Activated CD4-positive, alpha-beta T cell treated with anti-CD3 and anti-CD28 coated beads for 24 hours (primary cell): ENCODE measurements at regions not wholly inside any gene's neighbourhood (a gene's known extent, or its start where the extent isn't known, plus 50 kb on each side); places are given as distances from the start of the nearest gene placed in this dataset.
"Not testable (repeated sequence)": the region's sequence is repeated elsewhere in the genome, so short reads cannot be mapped to it uniquely, and the experiment has no call there.

Experiments
- DNase-seq, 2 donors: peaks; one replicate each; pipeline ENCODE4 v3.0.0-alpha.2; 2020; ENCODE audit warnings: low read depth in 2 of 2

GRCh38 chr11:122202161-122202950 is 86.3 kb upstream of the BLID start:
- DNase-seq: no peak

DNA sequence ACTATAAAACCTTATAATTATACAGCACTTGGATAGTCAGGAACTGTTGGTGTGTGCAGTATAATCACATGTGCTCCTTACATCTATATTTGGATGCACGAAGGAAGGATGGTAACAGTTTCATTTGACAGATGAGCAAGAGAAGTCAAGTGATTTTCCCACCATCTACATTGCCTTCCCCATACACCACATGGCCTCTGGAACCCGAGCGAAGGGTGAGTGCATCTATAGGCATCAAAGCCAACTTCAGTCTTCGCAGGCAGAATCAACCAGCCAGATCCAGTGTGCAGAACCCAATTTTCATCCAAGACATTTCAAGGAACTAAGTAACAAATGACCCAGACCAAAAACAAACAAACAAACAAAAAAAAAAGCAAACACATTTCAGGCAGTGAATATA is 85.1 kb upstream of the BLID start:
- no peak for DNase-seq

GRCh38 chr11:122199661-122200060 is 83.6 kb upstream of the BLID start:
- no peak for DNase-seq

DNA sequence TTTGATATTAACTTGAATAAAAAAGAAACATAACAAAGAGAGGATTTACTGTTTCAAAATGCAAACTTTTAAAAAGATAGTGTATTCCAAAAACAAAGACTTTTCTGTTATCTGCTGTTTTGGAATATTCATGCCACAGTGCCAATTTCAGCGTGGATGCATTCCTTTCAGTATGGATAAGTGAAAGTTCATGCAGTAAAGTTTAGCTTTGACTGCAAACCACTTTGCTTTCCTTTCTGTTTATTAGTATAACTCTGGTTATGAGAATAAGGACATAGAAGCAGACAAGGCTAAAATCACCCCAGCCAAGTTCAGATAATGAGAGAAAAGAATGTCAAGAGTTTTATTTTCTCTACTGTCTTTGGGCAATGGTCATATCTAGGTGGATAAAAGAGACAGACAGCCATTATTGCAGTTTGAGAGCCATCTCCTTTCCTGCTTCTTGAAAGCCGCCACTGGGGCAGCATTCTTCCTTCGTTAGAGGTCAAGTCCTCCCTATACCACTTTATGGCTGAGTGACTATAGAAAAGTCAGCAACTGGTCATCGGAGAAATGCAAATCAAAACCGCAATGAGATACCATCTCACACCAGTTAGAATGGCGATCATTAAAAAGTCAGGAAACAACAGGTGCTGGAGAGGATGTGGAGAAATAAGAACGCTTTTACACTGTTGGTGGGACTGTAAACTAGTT is 82.4 kb upstream of the BLID start:
- DNase-seq: no peak

DNA sequence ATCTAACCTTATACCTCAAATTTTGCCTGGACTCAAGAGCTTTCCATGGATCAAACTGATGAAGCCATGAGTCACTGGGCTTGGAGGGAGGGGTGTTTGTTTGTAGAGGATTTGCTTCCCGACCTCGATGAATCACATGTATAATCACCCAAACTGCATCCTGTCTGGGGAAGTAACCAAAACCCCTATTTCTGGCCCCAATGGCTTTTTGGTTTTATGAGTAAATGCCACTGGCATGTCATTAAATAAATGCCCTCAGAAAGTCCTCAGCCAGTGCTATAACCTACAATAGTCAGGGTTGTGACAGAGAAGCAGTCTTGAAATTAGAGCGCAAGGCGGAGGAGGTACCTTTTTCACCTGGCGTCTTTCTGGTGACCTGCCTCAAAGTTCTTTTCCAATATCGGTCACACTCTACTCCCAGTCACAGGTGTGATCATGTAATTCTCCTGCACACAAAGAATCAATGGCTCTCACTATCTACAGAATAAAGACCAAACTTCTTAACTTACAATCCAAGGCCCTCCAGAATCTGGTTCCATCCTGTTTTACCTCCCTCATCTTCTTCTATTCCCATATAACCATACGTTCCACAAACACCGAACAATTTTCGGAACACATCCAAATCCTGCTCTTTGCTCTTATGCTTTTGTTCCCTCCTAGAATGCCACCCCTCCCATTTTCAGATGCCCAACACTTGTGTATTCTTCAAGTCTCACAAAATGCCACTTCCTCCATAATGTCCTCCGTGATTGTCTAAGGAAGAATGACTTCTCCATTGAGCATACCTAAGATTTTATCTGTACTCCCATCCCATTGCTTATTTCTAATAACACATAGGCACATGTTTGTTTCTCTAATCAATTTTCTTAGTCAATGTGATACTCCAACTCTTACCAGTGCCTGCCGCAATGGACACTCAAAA is 81.3 kb upstream of the BLID start:
- no peak for DNase-seq

GRCh38 chr11:122195790-122196189 is 79.8 kb upstream of the BLID start:
- DNase-seq: no peak

DNA sequence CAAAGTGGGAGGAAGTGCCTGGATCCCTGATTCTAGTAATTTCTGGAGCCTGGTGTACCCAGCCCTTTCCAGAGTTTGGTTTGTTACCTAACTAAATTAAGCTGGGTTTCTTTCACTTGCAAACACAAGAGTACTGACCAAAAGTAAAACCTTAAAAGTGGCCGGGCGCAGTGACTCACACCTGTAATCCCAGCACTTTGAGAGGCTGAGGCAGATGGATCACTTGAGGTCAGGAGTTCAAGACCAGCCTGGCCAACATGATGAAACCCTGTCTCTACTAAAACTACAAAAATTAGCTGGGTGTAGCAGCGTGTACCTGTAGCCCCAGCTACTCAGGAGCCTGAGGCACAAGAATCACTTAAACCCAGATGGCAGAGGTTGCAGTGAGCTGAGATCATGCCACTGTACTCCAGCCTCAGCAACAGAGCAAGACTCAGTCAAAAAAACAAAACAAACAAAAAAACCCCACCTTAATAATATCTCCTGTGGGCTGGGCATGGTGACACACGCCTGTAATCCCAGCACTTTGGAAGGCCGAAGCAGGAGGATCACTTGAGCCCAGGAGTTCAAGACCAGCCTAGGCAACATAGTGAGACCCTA is 78.0 kb upstream of the BLID start:
- DNase-seq: not testable (repeated sequence)

DNA sequence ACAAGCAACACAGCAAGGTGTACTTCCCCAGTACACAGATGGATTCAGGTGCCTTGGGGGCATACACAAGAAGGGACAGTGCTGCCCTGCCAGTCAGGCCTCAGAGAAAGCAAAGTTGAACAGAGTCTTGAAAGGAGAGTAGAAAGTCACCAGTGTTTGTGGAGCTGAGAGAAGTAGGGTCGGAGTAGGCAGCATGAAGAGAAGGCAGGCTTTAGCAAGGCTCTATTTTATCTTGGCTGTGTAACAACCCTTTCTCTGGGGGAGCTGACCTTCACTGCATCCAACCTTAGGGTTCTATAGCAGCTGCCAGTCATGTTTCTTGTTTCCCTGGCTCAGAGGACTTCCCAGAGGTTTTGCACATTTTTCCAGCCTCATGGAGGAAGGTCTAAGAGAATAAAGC is 77.4 kb upstream of the BLID start:
- DNase-seq: no peak

DNA sequence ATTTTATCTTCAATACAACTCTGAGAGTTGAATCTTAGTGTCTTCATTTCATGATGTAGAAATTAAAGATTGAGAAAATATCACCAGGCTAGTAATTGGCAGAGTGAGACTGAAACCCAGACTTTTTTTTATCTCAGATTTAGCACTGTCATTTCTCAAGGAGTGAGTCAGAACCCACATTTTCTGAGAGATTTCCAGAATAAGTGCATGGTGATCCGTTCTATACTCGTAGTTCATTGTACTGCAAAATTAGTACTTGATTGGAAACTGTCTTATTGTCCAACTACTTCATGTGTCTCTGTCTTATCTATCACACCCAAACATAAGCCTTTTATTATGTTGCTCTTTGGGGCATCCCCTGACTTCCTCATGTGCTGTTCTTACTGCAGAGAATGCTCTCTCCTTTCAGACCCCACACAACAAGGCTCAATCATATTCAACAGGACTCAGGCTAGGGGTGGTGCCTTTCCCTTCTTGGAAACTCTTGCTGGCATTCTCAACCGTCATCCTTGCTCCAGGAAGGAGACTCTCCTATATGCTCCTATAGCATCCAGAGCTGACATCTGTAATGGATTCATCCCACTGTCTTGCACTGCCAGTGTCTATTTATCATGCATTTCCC is 76.7 kb upstream of the BLID start:
- no peak for DNase-seq

DNA sequence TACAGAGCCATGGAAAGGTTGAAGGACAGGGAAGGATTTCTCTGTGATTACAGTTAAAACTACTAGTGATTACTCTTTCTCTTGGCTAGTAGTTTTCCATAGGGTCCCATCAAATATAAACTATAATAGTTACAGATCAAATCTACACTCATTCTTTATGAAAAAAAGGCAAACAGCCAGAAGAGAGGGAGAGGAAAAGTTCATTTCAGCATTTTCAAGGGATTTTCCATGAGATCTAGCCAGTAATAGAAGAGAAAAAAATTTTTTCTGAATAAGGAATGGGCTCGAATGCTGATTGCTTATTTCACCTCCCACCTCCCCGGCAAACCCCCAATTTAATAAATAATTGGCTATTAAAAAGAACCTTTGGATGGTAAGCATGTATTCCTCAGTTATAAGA is 74.8 kb upstream of the BLID start:
- no peak for DNase-seq

GRCh38 chr11:122189229-122189628 is 73.2 kb upstream of the BLID start:
- no peak for DNase-seq

DNA sequence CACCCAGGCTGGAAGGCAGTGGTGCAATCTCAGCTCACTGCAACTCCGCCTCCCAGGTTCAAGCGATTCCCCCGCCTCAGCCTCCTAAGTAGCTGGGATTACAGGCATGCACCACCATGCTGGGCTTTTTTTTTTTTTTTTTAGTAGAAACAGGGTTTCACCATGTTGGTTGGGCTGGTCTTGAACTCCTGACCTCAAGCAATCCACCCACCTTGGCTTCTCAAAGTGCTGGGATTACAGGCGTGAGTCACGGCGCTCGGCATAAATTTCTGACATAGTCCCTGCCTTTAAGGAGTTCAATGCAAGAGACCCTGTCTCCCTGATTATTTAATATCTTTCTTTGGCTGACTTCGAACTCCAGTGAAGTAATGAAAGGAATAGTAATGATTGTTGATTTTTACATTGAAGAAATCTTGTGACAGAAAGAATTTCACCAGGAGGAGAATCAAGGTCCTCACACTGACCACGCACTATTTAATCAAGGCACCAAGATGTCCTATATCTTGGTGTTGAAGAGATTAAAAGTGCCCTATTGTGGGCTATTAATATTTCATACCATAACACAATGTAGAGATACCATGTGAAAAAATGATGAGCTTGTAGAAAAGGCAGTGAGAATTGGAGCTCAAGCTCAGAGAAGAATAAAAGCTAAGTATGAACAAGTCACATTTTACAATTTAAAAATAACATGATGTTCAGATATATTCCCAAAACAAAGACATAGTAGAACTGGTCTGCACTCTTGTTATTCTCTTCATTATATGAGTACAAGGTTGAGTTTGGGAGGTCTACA is 71.6 kb upstream of the BLID start:
- no peak for DNase-seq

DNA sequence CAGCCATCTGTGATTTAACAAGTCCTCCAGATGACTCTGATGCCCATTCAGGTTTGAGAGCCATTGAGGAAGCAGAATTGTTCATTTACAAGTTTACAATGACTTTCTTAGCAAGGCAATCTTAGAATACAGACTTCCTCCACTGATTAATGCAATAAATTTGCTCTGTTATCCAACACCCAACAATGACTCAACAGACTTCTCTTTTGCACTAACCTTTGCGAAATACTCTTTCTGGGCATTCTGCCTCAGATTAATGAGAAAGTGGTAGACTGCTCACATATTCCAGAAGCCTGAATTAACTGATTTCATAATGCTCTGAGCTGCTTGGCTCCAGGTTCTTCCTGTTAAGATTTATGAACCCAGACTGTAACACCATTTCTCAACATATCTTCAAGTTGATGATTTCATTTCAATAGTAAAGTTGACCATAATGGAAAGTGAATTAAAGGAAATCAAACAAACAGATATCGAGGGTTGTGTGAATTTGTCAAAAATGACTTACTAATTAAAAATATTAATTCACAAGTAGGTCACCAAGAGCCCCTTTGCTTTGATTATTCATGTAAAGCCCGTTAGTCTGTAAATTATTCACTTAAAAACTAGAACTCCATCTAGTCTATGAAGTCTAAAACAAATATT is 70.5 kb upstream of the BLID start:
- DNase-seq: no peak

DNA sequence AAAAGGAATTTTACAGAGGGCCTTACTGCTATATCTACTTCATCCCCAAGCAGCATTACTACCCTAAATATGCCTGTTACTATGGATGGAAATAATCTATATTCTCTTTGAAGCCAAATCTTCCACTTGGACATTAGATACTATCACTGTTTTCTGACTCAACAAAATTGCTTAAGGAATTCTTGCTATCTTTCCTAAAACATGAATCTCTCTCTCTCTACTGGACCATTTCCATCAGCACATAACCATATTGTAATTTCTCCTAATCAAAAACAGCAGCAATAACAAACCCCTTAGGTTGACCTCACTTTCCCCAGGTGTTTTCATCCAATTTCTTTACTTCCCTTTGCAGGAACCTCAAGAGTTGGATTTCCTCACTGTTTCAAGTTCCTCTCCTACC is 67.9 kb upstream of the BLID start:
- DNase-seq: no peak

DNA sequence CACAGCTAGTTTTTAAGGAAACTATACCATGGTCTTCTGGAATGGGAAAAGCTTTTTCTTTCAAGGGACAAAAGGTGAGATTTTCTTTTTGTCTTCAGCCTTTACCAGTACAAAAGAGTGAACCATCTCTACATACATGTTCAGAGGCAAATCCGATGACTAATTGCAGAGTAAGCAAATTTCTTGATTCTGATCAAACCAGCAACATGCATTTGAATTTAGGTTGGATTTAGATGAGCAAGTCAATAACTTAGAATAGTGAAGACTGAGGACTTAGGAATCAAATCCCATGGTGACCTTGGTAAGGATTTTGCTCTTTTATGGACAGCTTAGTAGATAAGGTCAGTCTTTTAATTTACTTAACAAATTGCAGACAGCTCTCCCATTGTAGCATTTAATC is 65.9 kb upstream of the BLID start:
- DNase-seq: no peak

GRCh38 chr11:122181372-122181771 is 65.4 kb upstream of the BLID start:
- no peak for DNase-seq

GRCh38 chr11:122179961-122180834 is 64.2 kb upstream of the BLID start:
- no peak for DNase-seq

DNA sequence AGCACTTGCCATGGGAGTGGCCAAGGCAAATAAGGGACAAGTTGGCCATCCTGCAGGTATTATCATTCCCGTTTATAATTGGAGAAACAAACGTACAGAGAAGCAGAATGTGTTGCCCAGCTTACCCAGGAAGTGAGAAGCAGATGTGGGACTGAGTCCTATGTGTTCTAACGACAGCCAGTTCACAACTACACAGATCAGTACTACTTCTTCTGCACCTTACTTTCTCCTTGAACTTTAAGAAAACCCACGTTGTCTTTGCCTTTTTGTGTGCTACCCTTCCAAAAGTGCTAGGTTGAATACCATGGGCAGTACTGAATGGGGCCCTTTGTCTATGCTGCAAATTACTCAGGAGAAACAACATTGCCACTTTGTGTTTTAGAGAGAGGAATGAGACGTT is 62.8 kb upstream of the BLID start:
- no peak for DNase-seq

GRCh38 chr11:122177238-122177637 is 61.2 kb upstream of the BLID start:
- no peak for DNase-seq
